Endothelial cell of umbilical vein (primary cell): ENCODE measurements at regions not wholly inside any gene's neighbourhood (a gene's known extent, or its start where the extent isn't known, plus 50 kb on each side); places are given as distances from the start of the nearest gene placed in this dataset.
A peak's percentile ranks its signal among the peaks of the same experiment; 100 is the strongest.

Experiments
- BruUV-seq: library from RNA; stranded (reverse); fragments of 400-500 nt; replicated peaks from 2 replicates; lab custom pipeline; 2021; lab: Mats Ljungman, UMichigan
- CTCF ChIA-PET: fragments of 300-600, 350-600 bp; sonication (Branson Sonifier 250); formaldehyde crosslinking; loops from one replicate; lab custom pipeline; 2021; ENCODE audit warnings: antibody characterized with exemption, inconsistent platforms; lab: Charles Lee
- POLR2A ChIA-PET: fragments of 300-600, 350-600 bp; sonication (Branson Sonifier 250); formaldehyde crosslinking; loops from one replicate; lab custom pipeline; 2021; ENCODE audit warnings: antibody characterized with exemption, inconsistent platforms; lab: Charles Lee
- DNase-seq: peaks from one replicate; pipeline ENCODE4 v3.0.0-alpha.2; 2011; ENCODE audit warnings: low read depth, low spot score
- FAIRE-seq: peaks from 2 replicates; lab custom pipeline; 2011; peaks lifted over from hg19 to GRCh38; lab: Jason Lieb, UNC
- H2AFZ ChIP-seq: 2 replicates; pipeline ENCODE4 v1.6.0; 2012; ENCODE audit warnings: low read depth, low read length, control low read depth, inconsistent platforms
- H3K27ac ChIP-seq: 2 replicates; pipeline ENCODE4 v1.5.1; 2011; ENCODE audit warnings: low read depth, mild to moderate bottlenecking, control low read depth, low read length, moderate library complexity; ENCODE audit not compliant: insufficient read depth
- H3K27me3 ChIP-seq, 2 experiments: 2 replicates each; pipeline versions ENCODE4 v1.6.0 to v1.6.1; 2011; ENCODE audit warnings: low read length in 2 of 2, mixed read lengths in 1 of 2; ENCODE audit not compliant: control insufficient read depth in 2 of 2, insufficient read depth in 2 of 2
- H3K36me3 ChIP-seq, 2 experiments: 2 replicates in 1 of 2; 3 replicates in 1 of 2; pipeline ENCODE4 v1.5.1; 2011; ENCODE audit warnings: low read length in 2 of 2, mild to moderate bottlenecking in 1 of 2, moderate library complexity in 1 of 2; ENCODE audit not compliant: control insufficient read depth in 2 of 2, insufficient read depth in 2 of 2; ENCODE audit errors: extremely low read depth in 1 of 2
- H3K4me1 ChIP-seq: 3 replicates; pipeline ENCODE4 v1.5.1; 2011; ENCODE audit warnings: mild to moderate bottlenecking, low read length; ENCODE audit not compliant: control insufficient read depth, insufficient read depth; ENCODE audit errors: extremely low read depth
- H3K4me2 ChIP-seq: 2 replicates; pipeline ENCODE4 v1.6.1; 2011; ENCODE audit warnings: low read length, control low read depth, mixed read lengths; ENCODE audit not compliant: insufficient read depth
- H3K4me3 ChIP-seq, 3 experiments: fragments of 200-600 bp in 1 of 3; sonication (generic), shearing (Covaris generic) in 1 of 3; replicated peaks in 1 of 3; 2 replicates each; pipeline ENCODE4 v1.5.1; 2011 to 2016; ENCODE audit warnings: control low read depth in 3 of 3, low read length in 3 of 3, mild to moderate bottlenecking in 2 of 3, inconsistent platforms in 1 of 3, low read depth in 1 of 3, moderate library complexity in 1 of 3; ENCODE audit not compliant: insufficient read depth in 1 of 3
- H3K79me2 ChIP-seq: 2 replicates; pipeline ENCODE4 v1.6.0; 2012; ENCODE audit warnings: low read length, inconsistent platforms; ENCODE audit not compliant: control insufficient read depth, insufficient read depth
- H3K9ac ChIP-seq: replicated peaks from 2 replicates; pipeline ENCODE3; 2011; ENCODE audit warnings: low read length, control low read depth; ENCODE audit not compliant: insufficient read depth; ENCODE audit errors: extremely low read depth
- H3K9me1 ChIP-seq: replicated peaks from 3 replicates; pipeline ENCODE4 v1.6.0; 2011; ENCODE audit warnings: mild to moderate bottlenecking, low read length; ENCODE audit not compliant: control insufficient read depth, insufficient read depth; ENCODE audit errors: extremely low read depth
- H3K9me3 ChIP-seq: replicated peaks from 2 replicates; pipeline ENCODE4 v1.5.1; 2012; ENCODE audit warnings: low read length, inconsistent platforms; ENCODE audit not compliant: control insufficient read depth, insufficient read depth
- H4K20me1 ChIP-seq: replicated peaks from 2 replicates; pipeline ENCODE3; 2011; ENCODE audit warnings: mild to moderate bottlenecking, low read length; ENCODE audit not compliant: control insufficient read depth, insufficient read depth; ENCODE audit errors: extremely low read depth
- EZH2 ChIP-seq: IDR thresholded peaks from 2 replicates; pipeline ENCODE4 v1.6.1; 2012; ENCODE audit warnings: borderline replicate concordance, low read depth, mild to moderate bottlenecking, moderate library complexity, low read length, inconsistent platforms; ENCODE audit not compliant: severe bottlenecking
- FOS ChIP-seq: IDR thresholded peaks from 2 replicates; pipeline ENCODE4 v1.6.1; 2011; ENCODE audit warnings: mild to moderate bottlenecking, low read length, moderate library complexity, borderline replicate concordance; ENCODE audit not compliant: insufficient read depth
- GATA2 ChIP-seq: IDR thresholded peaks from 2 replicates; pipeline ENCODE4 v1.7.0; 2011; ENCODE audit warnings: low read depth, mild to moderate bottlenecking, moderate library complexity, mixed read lengths, low read length; ENCODE audit not compliant: insufficient read length, insufficient read depth
- JUN ChIP-seq: IDR thresholded peaks from 2 replicates; pipeline ENCODE4 v1.6.1; 2011; ENCODE audit warnings: borderline replicate concordance, low read depth; ENCODE audit not compliant: insufficient read length, insufficient read depth
- MYC ChIP-seq: IDR thresholded peaks from one replicate; pipeline ENCODE4 v1.6.1; 2011; ENCODE audit warnings: mild to moderate bottlenecking, low read depth, low read length
- POLR2A ChIP-seq: IDR thresholded peaks from 2 replicates; pipeline ENCODE4 v1.6.1; 2012; ENCODE audit warnings: low read depth, mild to moderate bottlenecking, control low read depth, low read length
- POLR2AphosphoS5 ChIP-seq: IDR thresholded peaks from 2 replicates; pipeline ENCODE4 v1.6.1; 2012; ENCODE audit warnings: low read depth, mild to moderate bottlenecking, control low read depth, low read length, moderate library complexity; ENCODE audit not compliant: insufficient read depth
- dilution Hi-C: fragments of 300-500 bp; cut with MboI; formaldehyde crosslinking; loops from one replicate; pipeline ENCODE4 v1.15.0; 2019; ENCODE audit warnings: low sequenced_read_pairs; ENCODE audit not compliant: extremely low pct_ligation_motif_present
- intact Hi-C: fragments of 100-400 bp; cut with micrococcal nuclease; formaldehyde crosslinking; loops from one replicate; pipeline ENCODE4 v1.10.0; 2022
- TF ChIP-seq, protein P1 (sequence below): IDR thresholded peaks from 2 replicates; pipeline ENCODE4 v1.6.1; 2011; ENCODE audit not compliant: insufficient read depth, insufficient read length
- TF ChIP-seq, protein P2 (sequence below), 2 donors: IDR thresholded peaks; 1 replicate in 1 of 2; 2 replicates in 1 of 2; pipeline ENCODE4 v1.5.1; 2011; ENCODE audit warnings: low read length in 2 of 2, mild to moderate bottlenecking in 2 of 2, moderate library complexity in 2 of 2, control low read depth in 1 of 2, inconsistent platforms in 1 of 2, low read depth in 1 of 2; ENCODE audit not compliant: insufficient read depth in 1 of 2; ENCODE audit errors: extremely low read depth in 1 of 2

DNA sequence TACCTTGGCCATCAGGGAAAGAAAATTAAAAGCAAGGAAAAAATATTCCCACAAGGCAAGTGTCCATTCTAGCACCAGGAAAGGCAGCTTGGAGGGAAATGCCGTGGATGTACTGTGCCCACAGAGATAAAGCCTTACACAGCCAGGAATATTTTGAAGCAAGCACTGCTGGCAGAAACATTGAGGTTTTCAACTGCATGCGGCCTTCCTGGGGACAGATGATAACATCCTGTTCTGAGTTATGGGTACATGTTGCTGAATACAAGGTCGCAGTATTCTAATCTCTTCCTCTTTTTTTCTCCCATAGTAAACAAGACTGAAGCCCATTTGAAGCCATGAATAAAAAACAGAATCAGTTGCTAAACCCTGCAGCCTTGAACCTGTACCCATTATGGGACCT lies 197.1 kb downstream of the BTG1 start:
- FAIRE-seq (peak; percentile 48), DNase-seq (peak; percentile 83)
- Histone ChIP-seq H4K20me1 (no peaks in the 10 kb centered on the region), H3K4me1 (peaks cover 4% of the 10 kb centered on the region), H3K4me3 (no peak overlapping the region), H3K9me3 (no peaks in the 10 kb centered on the region), H3K9ac (no peak overlapping the region), H3K9me1 (no peaks in the 10 kb centered on the region), H3K79me2 (no peaks in the 10 kb centered on the region), H3K36me3 (no peaks in the 10 kb centered on the region), H3K27ac (no peak overlapping the region), H3K4me2 (no peak overlapping the region), H2AFZ (peak overlapping the region; percentile 90), H3K27me3 (no peaks in the 10 kb centered on the region)
- CTCF ChIA-PET = interaction anchor here (1.0 kb wide), 1 partner anchor 137 kb away, joined by 3 read pairs; no protein-coding TSS in a partner anchor
- dilution Hi-C loops (no loop called here), intact Hi-C loops (no loop called here)
- POLR2A ChIA-PET = no interaction called here
- no peak for TF ChIP-seq JUN
- no TSS peak for BruUV-seq

DNA sequence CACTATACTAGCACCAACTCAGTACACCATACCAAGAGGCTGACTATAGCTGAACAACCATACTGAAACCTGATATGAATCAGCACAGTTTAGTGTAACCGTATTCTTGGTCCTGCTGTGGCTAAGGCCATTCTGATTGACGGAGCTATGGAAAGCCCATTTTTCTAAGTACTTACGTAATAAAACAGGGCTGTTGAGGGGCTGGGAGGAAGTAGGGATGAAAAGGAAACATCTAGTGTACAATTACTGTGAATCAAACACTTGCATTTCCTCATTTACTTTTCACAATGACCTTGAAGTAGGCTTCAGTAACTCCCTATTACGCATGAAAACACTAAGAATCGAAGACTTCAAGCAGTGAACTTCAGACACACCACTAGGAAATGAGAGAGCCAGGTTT lies 198.2 kb downstream of the BTG1 start:
- no peak for FAIRE-seq
- CTCF ChIA-PET = no interaction called here
- H3K9ac ChIP-seq = no peak overlapping the region

More for the DNA sequence above, 198.2 kb downstream of the BTG1 start:
- H3K4me2 ChIP-seq = no peak overlapping the region
- H3K27ac ChIP-seq = no peak overlapping the region
- H3K9me3 ChIP-seq = no peaks in the 10 kb centered on the region
- no peak overlapping the region for H2AFZ ChIP-seq
- BruUV-seq = no TSS peak
- no peak for DNase-seq
- TF ChIP-seq, protein P1, sequence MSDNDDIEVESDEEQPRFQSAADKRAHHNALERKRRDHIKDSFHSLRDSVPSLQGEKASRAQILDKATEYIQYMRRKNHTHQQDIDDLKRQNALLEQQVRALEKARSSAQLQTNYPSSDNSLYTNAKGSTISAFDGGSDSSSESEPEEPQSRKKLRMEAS = no peak
- TF ChIP-seq FOS (no peak), JUN (no peak), GATA2 (no peak), EZH2 (no peak), MYC (no peak), POLR2A (no peak), POLR2AphosphoS5 (no peak)
- TF ChIP-seq, protein P2, sequence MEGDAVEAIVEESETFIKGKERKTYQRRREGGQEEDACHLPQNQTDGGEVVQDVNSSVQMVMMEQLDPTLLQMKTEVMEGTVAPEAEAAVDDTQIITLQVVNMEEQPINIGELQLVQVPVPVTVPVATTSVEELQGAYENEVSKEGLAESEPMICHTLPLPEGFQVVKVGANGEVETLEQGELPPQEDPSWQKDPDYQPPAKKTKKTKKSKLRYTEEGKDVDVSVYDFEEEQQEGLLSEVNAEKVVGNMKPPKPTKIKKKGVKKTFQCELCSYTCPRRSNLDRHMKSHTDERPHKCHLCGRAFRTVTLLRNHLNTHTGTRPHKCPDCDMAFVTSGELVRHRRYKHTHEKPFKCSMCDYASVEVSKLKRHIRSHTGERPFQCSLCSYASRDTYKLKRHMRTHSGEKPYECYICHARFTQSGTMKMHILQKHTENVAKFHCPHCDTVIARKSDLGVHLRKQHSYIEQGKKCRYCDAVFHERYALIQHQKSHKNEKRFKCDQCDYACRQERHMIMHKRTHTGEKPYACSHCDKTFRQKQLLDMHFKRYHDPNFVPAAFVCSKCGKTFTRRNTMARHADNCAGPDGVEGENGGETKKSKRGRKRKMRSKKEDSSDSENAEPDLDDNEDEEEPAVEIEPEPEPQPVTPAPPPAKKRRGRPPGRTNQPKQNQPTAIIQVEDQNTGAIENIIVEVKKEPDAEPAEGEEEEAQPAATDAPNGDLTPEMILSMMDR (IDR thresholded peaks at IDR 0.05; ENCODE audit: extremely low read depth in 1 of 2, insufficient read depth in 1 of 2, low read depth in 1 of 2, low read length in 2 of 2) = no peak
- no peaks in the 10 kb centered on the region for H3K9me1 ChIP-seq
- POLR2A ChIA-PET = no interaction called here
- H3K27me3 ChIP-seq = no peaks in the 10 kb centered on the region
- no peak overlapping the region for H3K4me3 ChIP-seq
- H3K4me1 ChIP-seq = peaks cover 4% of the 10 kb centered on the region
- intact Hi-C loops (no loop called here), dilution Hi-C loops (no loop called here)
- H4K20me1 ChIP-seq = no peaks in the 10 kb centered on the region
- H3K79me2 ChIP-seq = no peaks in the 10 kb centered on the region
- H3K36me3 ChIP-seq = no peaks in the 10 kb centered on the region
